ENCODE measurements at regions not wholly inside any gene's neighbourhood (a gene's known extent, or its start where the extent isn't known, plus 50 kb on each side); places are given as distances from the start of the nearest gene placed in this dataset.

- no peak overlapping the region for H2BK5ac ChIP-seq (ENCODE audit: low read depth, low read length)
- peak overlapping the region; percentile 47 for H4K91ac ChIP-seq (replicated peaks; ENCODE audit: insufficient read length, low read length)
- no peak overlapping the region for H2BK15ac ChIP-seq (ENCODE audit: low read length)
- H3K4me2 ChIP-seq (ENCODE audit: insufficient read depth in 1 of 2, low read depth in 2 of 2, low read length in 2 of 2): no peak overlapping the region
- H3K9ac ChIP-seq (replicated peaks in 1 of 4; ENCODE audit: extremely low read depth in 1 of 4, low read depth in 3 of 4, low read length in 3 of 4): no peak overlapping the region
- H4K5ac ChIP-seq (ENCODE audit: insufficient read length, low read depth, low read length): no peak overlapping the region
- 85% methylated on average over 11 of the region's 11 CpGs; no CpG with 5 or more reads in 1 of the 2 experiments for WGBS, 2 experiments (ENCODE audit: extremely low coverage in 1 of 2, insufficient coverage in 1 of 2, insufficient read length in 1 of 2, insufficient replicate concordance in 2 of 2, low coverage in 1 of 2, low lambda C conversion rate in 2 of 2, missing lambda C conversion rate in 1 of 2)
- FAIRE-seq: no peak
- no peak overlapping the region for H3K23ac ChIP-seq (ENCODE audit: insufficient read length)
- H4K20me1 ChIP-seq (replicated peaks in 1 of 2; ENCODE audit: control insufficient read depth in 1 of 2, insufficient read depth in 2 of 2, low read length in 2 of 2): no peaks in the 10 kb centered on the region
- H3K4me3 ChIP-seq (ENCODE audit: extremely low read depth in 1 of 4, insufficient read depth in 2 of 4, low read depth in 3 of 4, low read length in 4 of 4): no peak overlapping the region
- no peaks in the 10 kb centered on the region for H3K36me3 ChIP-seq (ENCODE audit: control insufficient read depth in 2 of 4, insufficient read depth in 4 of 4, low read length in 3 of 4)
- peaks cover 4% of the 10 kb centered on the region; the same call in 1 of the 2 replicates for H3K23me2 ChIP-seq (ENCODE audit: low read depth, low read length)
- no peak overlapping the region for H2BK12ac ChIP-seq (ENCODE audit: low read depth, low read length)
- H3K9me3 ChIP-seq (ENCODE audit: insufficient read depth in 2 of 2, low read depth in 1 of 2, low read length in 1 of 2): no peaks in the 10 kb centered on the region
- no peak overlapping the region for H4K8ac ChIP-seq (ENCODE audit: extremely low read depth, insufficient read depth, low read length)
- TF ChIP-seq TBP (IDR thresholded peaks at IDR 0.05; ENCODE audit: low read depth, low read length): no peak
- TF ChIP-seq NRF1 (IDR thresholded peaks at IDR 0.05; ENCODE audit: low read depth, low read length): no peak
- TF ChIP-seq CTCF (IDR thresholded peaks at IDR 0.05; ENCODE audit: control extremely low read depth in 1 of 3, insufficient read depth in 1 of 3, low read depth in 1 of 3, low read length in 3 of 3): no peak
- TF ChIP-seq POLR2A (IDR thresholded peaks at IDR 0.05; ENCODE audit: control extremely low read depth in 1 of 2, low read depth in 2 of 2, low read length in 2 of 2): no peak
- TF ChIP-seq PHF8 (conservative IDR thresholded peaks at IDR 0.05; ENCODE audit: low read depth, low read length): no peak
- no peak for TF ChIP-seq EZH2 (IDR thresholded peaks at IDR 0.05; ENCODE audit: low read depth, low read length, severe bottlenecking)
- no peak for TF ChIP-seq RFX5 (IDR thresholded peaks at IDR 0.05; ENCODE audit: borderline replicate concordance, low read depth, low read length)
- TF ChIP-seq HDAC6 (IDR thresholded peaks at IDR 0.05; ENCODE audit: low read depth, low read length): no peak
- no peak for TF ChIP-seq EP300 (IDR thresholded peaks at IDR 0.05; ENCODE audit: borderline replicate concordance in 1 of 2, low read depth in 2 of 2, low read length in 2 of 2)
- TF ChIP-seq CTBP2 (IDR thresholded peaks at IDR 0.05; ENCODE audit: borderline replicate concordance, insufficient read depth, insufficient read length, low read length): no peak
- no peak overlapping the region for H3K14ac ChIP-seq (ENCODE audit: insufficient read length)
- H3K27me3 ChIP-seq (replicated peaks in 1 of 4; ENCODE audit: control insufficient read depth in 3 of 4, extremely low read depth in 1 of 4, insufficient read depth in 3 of 4, low read length in 3 of 4): peaks cover 0 to 12% (median 9%) of the 10 kb centered on the region in 4 experiments; a peak in 6 of 7 replicates
- POLR2A ChIA-PET (ENCODE audit: partially characterized antibody): no interaction called here
- no peak overlapping the region for H2AK5ac ChIP-seq (ENCODE audit: low read depth, low read length)
- no peak overlapping the region for H3K27ac ChIP-seq (ENCODE audit: low read depth, low read length)
- H3K4me1 ChIP-seq (replicated peaks in 1 of 4; ENCODE audit: control insufficient read depth in 3 of 4, insufficient read depth in 4 of 4, low read length in 3 of 4): peaks cover 0 to 15% (median 7%) of the 10 kb centered on the region in 4 experiments; a peak in 5 of 7 replicates
- H2BK20ac ChIP-seq (ENCODE audit: low read length): 0 out of 2 replicates have a peak overlapping the region, but pooled peaks have one; percentile 50
- no peak overlapping the region for H2BK120ac ChIP-seq (replicated peaks; ENCODE audit: low read depth, low read length)
- CTCF ChIA-PET (ENCODE audit: partially characterized antibody): no interaction called here
- H3K4ac ChIP-seq (replicated peaks; ENCODE audit: insufficient read length, low read depth, low read length): peak overlapping the region; percentile 69
- H3K18ac ChIP-seq (ENCODE audit: extremely low read depth, low read length): no peak overlapping the region
- 0 out of 2 replicates have a peak overlapping the region, but pooled peaks have one; percentile 43 for H2AFZ ChIP-seq (ENCODE audit: low read length)
- no peak overlapping the region for H3K56ac ChIP-seq (replicated peaks; ENCODE audit: insufficient read length, low read depth, low read length)
- H3K79me1 ChIP-seq (ENCODE audit: low read depth, low read length): no peaks in the 10 kb centered on the region
- DNase-seq (ENCODE audit: low read depth in 1 of 2, low spot score in 2 of 2): no peak
- no peaks in the 10 kb centered on the region for H3K79me2 ChIP-seq (ENCODE audit: control insufficient read depth in 1 of 2, insufficient read depth in 2 of 2, low read length in 2 of 2)
Measured at GRCh38 chr14:101624536-101624935, 63.2 kb downstream of the DIO3 start.
